ENCODE measurements at regions not wholly inside any gene's neighbourhood (a gene's known extent, or its start where the extent isn't known, plus 50 kb on each side); places are given as distances from the start of the nearest gene placed in this dataset.
"Not testable (repeated sequence)": the region's sequence is repeated elsewhere in the genome, so short reads cannot be mapped to it uniquely, and the experiment has no call there.

- no peak for DNase-seq (ENCODE audit: low spot score)
Measured at GRCh38 chr5:88666761-88667495, 216.1 kb downstream of the MEF2C start.

- DNase-seq (ENCODE audit: low spot score), result no peak
Measured at GRCh38 chr5:88665750-88666215, 217.2 kb downstream of the MEF2C start.

- DNase-seq (ENCODE audit: low spot score), result no peak
Measured at GRCh38 chr5:88664645-88665044, 218.3 kb downstream of the MEF2C start.

GRCh38 chr5:88663793-88664216 is 219.2 kb downstream of the MEF2C start:
- no peak for DNase-seq (ENCODE audit: low spot score)

- no peak for DNase-seq (ENCODE audit: low spot score)
Measured at GRCh38 chr5:88662846-88663245, 220.1 kb downstream of the MEF2C start.

- DNase-seq (ENCODE audit: low spot score), result no peak
Measured at GRCh38 chr5:88661806-88662207, 221.2 kb downstream of the MEF2C start.

GRCh38 chr5:88660947-88661805 is 221.8 kb downstream of the MEF2C start:
- DNase-seq (ENCODE audit: low spot score), result no peak

GRCh38 chr5:88660264-88660946 is 222.6 kb downstream of the MEF2C start:
- no peak for DNase-seq (ENCODE audit: low spot score)

GRCh38 chr5:88659529-88660263 is 223.3 kb downstream of the MEF2C start:
- DNase-seq (ENCODE audit: low spot score), result no peak

- DNase-seq (ENCODE audit: low spot score), result no peak
Measured at GRCh38 chr5:88658886-88659285, 224.1 kb downstream of the MEF2C start.

GRCh38 chr5:88657906-88658775 is 224.8 kb downstream of the MEF2C start:
- DNase-seq (ENCODE audit: low spot score), result no peak

- DNase-seq (ENCODE audit: low spot score), result no peak
Measured at GRCh38 chr5:88657136-88657535, 225.8 kb downstream of the MEF2C start.

GRCh38 chr5:88656221-88656950 is 226.6 kb downstream of the MEF2C start:
- no peak for DNase-seq (ENCODE audit: low spot score)

GRCh38 chr5:88653471-88653870 is 229.5 kb downstream of the MEF2C start:
- DNase-seq (ENCODE audit: low spot score), result no peak

GRCh38 chr5:88647901-88648300 is 235.1 kb downstream of the MEF2C start:
- no peak for DNase-seq (ENCODE audit: low spot score)

GRCh38 chr5:88646866-88647265 is 236.1 kb downstream of the MEF2C start:
- no peak for DNase-seq (ENCODE audit: low spot score)

- no peak for DNase-seq (ENCODE audit: low spot score)
Measured at GRCh38 chr5:88644676-88645075, 238.3 kb downstream of the MEF2C start.

GRCh38 chr5:88643315-88643714 is 239.7 kb downstream of the MEF2C start:
- DNase-seq (ENCODE audit: low spot score), result no peak

GRCh38 chr5:88634014-88634413 is 249.0 kb downstream of the MEF2C start:
- no peak for DNase-seq (ENCODE audit: low spot score)

GRCh38 chr5:88622890-88623289 is 260.1 kb downstream of the MEF2C start:
- DNase-seq (ENCODE audit: low spot score), result not testable (repeated sequence)
